ENCODE measurements at regions not wholly inside any gene's neighbourhood (a gene's known extent, or its start where the extent isn't known, plus 50 kb on each side); places are given as distances from the start of the nearest gene placed in this dataset.
"Not testable (repeated sequence)": the region's sequence is repeated elsewhere in the genome, so short reads cannot be mapped to it uniquely, and the experiment has no call there.

- TF ChIP-seq ZNF692 (tag by site-specific recombination; IDR thresholded peaks at IDR 0.05) = no peak
Measured at GRCh38 chr7:51374936-51375335, 58.3 kb upstream of the COBL start (continued).

GRCh38 chr7:51373607-51374006 is 57.0 kb upstream of the COBL start:
- H3K4me3 ChIP-seq (ENCODE audit: low read depth, low read length); H3K4me1 ChIP-seq (ENCODE audit: control insufficient read depth, insufficient read depth, low read length); H3K36me3 ChIP-seq (ENCODE audit: control insufficient read depth in 2 of 2, insufficient read depth in 1 of 2, low read length in 2 of 2); H3K27ac ChIP-seq (ENCODE audit: extremely low read depth, low read depth, low read length); H3K9me3 ChIP-seq (ENCODE audit: control insufficient read depth, insufficient read depth, low read depth, low read length); POLR2A ChIA-PET: not testable (repeated sequence)
- CTCF ChIA-PET = interaction anchor here (0.8 to 11.5 kb wide), 2 partner anchors 157 to 212 kb away, joined by 3 to 277 read pairs; no protein-coding TSS in a partner anchor

- Histone ChIP-seq H3K27ac (ENCODE audit: extremely low read depth, low read depth, low read length) (no peak overlapping the region), H3K4me1 (ENCODE audit: control insufficient read depth, insufficient read depth, low read length) (no peaks in the 10 kb centered on the region), H3K4me3 (ENCODE audit: low read depth, low read length) (no peak overlapping the region), H3K36me3 (ENCODE audit: control insufficient read depth in 2 of 2, insufficient read depth in 1 of 2, low read length in 2 of 2) (no peaks in the 10 kb centered on the region), H3K9me3 (ENCODE audit: control insufficient read depth, insufficient read depth, low read depth, low read length) (no peaks in the 10 kb centered on the region)
- TF ChIP-seq KLF17 (tag by site-specific recombination; IDR thresholded peaks at IDR 0.05) = no peak
- peak; percentile 7; the same call in 1 of the 2 replicates for TF ChIP-seq ZNF654 (tag by site-specific recombination; IDR thresholded peaks at IDR 0.05; ENCODE audit: low read depth)
- ChIA-PET CTCF (interaction anchor here (0.6 to 11.5 kb wide), 11 partner anchors 15 to 830 kb away, joined by 3 to 277 read pairs (median 3); no protein-coding TSS in a partner anchor), POLR2A (no interaction called here)
Measured at GRCh38 chr7:51369746-51370145, 53.1 kb upstream of the COBL start.

- H3K36me3 ChIP-seq (ENCODE audit: control insufficient read depth in 2 of 2, insufficient read depth in 1 of 2, low read length in 2 of 2); H3K27ac ChIP-seq (ENCODE audit: extremely low read depth, low read depth, low read length); H3K9me3 ChIP-seq (ENCODE audit: control insufficient read depth, insufficient read depth, low read depth, low read length); POLR2A ChIA-PET; H3K4me3 ChIP-seq (ENCODE audit: low read depth, low read length); H3K4me1 ChIP-seq (ENCODE audit: control insufficient read depth, insufficient read depth, low read length): not testable (repeated sequence)
- CTCF ChIA-PET = interaction anchor here (0.6 to 11.5 kb wide), 10 partner anchors 15 to 829 kb away, joined by 3 to 277 read pairs (median 3); no protein-coding TSS in a partner anchor
Measured at GRCh38 chr7:51369228-51369627, 52.6 kb upstream of the COBL start.

- Histone ChIP-seq H3K4me3 (ENCODE audit: low read depth, low read length) (no peak overlapping the region), H3K27ac (ENCODE audit: extremely low read depth, low read depth, low read length) (no peak overlapping the region), H3K36me3 (ENCODE audit: control insufficient read depth in 2 of 2, insufficient read depth in 1 of 2, low read length in 2 of 2) (no peaks in the 10 kb centered on the region), H3K4me1 (ENCODE audit: control insufficient read depth, insufficient read depth, low read length) (no peaks in the 10 kb centered on the region), H3K9me3 (ENCODE audit: control insufficient read depth, insufficient read depth, low read depth, low read length) (no peaks in the 10 kb centered on the region)
- ChIA-PET CTCF (interaction anchor here (0.6 to 11.5 kb wide), 15 partner anchors 8 to 1306 kb away, joined by 3 to 277 read pairs (median 3); no protein-coding TSS in a partner anchor), POLR2A (interaction anchor here (0.5 kb wide), 1 partner anchor 15 kb away, joined by 3 read pairs; no protein-coding TSS in a partner anchor)
- no peak for TF ChIP-seq ZNF335 (tag by site-specific recombination; conservative IDR thresholded peaks at IDR 0.05)
- TF ChIP-seq ZNF585B (tag by site-specific recombination; IDR thresholded peaks at IDR 0.05) = peak; percentile 21; the same call in 1 of the 2 replicates
Measured at GRCh38 chr7:51368334-51368733, 51.7 kb upstream of the COBL start.

- Histone ChIP-seq H3K4me3 (ENCODE audit: low read depth, low read length) (no peak overlapping the region), H3K36me3 (ENCODE audit: control insufficient read depth in 2 of 2, insufficient read depth in 1 of 2, low read length in 2 of 2) (no peaks in the 10 kb centered on the region; a peak in 1 of 3 replicates), H3K27ac (ENCODE audit: extremely low read depth, low read depth, low read length) (no peak overlapping the region), H3K4me1 (ENCODE audit: control insufficient read depth, insufficient read depth, low read length) (no peaks in the 10 kb centered on the region), H3K9me3 (ENCODE audit: control insufficient read depth, insufficient read depth, low read depth, low read length) (no peaks in the 10 kb centered on the region)
- ChIA-PET CTCF (interaction anchor here (0.6 to 11.5 kb wide), 36 partner anchors 8 to 1305 kb away, joined by 3 to 277 read pairs (median 4); no protein-coding TSS in a partner anchor), POLR2A (no interaction called here)
- TF ChIP-seq ZNF692 (tag by site-specific recombination; IDR thresholded peaks at IDR 0.05) (no peak), ZNF449 (tag by site-specific recombination; IDR thresholded peaks at IDR 0.05) (no peak), SP2 (tag by site-specific recombination; IDR thresholded peaks at IDR 0.05) (no peak), ZNF639 (tag by site-specific recombination; IDR thresholded peaks at IDR 0.05) (no peak), ZEB2 (tag by site-specific recombination; IDR thresholded peaks at IDR 0.05) (no peak)
Measured at GRCh38 chr7:51367614-51367968, 51.0 kb upstream of the COBL start.

Data from HEK293 (cell line).